NCI-H345 treated with DMSO at 0.1 percent for 48 hours (cell line): ENCODE measurements at regions not wholly inside any gene's neighbourhood (a gene's known extent, or its start where the extent isn't known, plus 50 kb on each side); places are given as distances from the start of the nearest gene placed in this dataset.
A peak's percentile ranks its signal among the peaks of the same experiment; 100 is the strongest.

Experiments
- DNase-seq: peaks from one replicate; lab custom pipeline; 2025; ENCODE audit not compliant: unreplicated experiment; lab: John Stamatoyannopoulos, UW

- DNase-seq: no peak
Observed at GRCh38 chr9:107118863-107119624, 164.0 kb upstream of the RAD23B start.

DNA sequence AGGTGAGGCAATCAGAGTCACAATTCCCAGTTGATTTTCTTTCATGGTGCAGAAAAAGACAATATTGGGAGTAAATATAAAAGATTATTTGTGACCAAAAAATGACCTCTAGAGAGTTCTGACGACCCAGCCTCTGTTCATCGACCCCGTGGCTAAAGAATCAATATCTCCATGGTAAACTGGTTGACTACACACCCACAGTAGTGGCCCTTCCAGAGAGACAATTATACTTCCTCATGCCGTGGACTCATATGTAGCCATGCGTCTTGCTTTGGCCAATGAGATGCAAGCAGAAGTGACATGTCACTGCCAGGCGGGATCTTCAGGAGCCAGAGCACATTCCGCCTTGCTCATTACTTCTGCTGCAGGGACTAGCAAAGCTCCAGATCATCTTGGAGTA lies 163.3 kb upstream of the RAD23B start:
- no peak for DNase-seq

GRCh38 chr9:107123389-107123788 lies 159.7 kb upstream of the RAD23B start:
- DNase-seq: no peak

- no peak for DNase-seq
Observed at GRCh38 chr9:107127608-107128007, 155.5 kb upstream of the RAD23B start.

- DNase-seq: peak; percentile 74
Observed at GRCh38 chr9:107131108-107131799, 151.8 kb upstream of the RAD23B start.

DNA sequence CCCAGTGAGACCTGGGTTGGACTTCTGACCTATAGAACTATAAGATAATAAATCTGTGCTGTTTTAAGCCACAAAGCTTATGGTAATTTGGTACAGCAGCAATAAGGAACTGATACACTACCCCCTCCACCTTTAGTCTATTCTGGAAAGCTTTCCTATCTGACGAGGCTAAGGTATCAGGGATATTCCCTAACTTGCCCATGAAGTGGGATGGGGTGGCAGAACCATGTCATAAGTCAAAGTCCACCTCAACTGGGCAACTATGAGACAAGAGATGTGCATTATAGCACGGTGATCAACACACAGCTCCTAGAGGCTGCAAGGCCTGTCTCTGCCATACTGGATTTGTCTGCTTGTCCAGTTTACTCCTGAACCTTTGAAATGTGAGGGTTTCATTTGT lies 146.8 kb upstream of the RAD23B start:
- DNase-seq: no peak

DNA sequence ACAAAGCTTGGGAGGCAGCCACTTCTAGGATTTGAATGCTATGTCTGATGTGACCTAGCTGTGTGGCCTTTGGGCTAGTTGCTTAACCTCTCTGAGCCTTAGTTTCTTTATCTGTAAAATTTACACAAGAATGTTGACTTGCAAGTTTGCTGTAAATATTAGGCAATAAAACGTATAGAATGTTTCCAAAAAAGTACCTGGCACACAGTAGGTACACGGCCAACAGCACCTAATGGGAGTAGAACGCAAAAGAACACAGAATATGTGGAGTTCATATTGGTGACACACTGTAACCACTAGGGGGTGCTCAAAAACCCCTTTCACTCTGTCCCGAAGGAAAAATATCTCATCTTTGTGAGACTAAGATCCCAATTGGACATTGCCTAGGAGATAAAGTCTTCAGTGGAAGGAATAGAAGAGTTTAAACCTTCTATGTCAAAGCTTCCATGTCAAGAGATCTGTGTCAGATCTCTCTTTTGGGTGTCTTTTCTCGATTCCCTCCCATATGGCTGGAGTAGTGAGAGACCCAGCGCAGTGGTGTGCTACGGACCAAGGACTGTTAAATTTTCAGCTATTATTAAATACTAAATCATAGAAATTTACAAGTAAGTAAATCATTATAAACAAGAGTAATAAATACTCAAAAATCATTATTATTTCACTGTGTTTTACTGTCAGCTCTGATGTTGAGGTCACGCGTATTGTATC lies 145.4 kb upstream of the RAD23B start:
- peak; percentile 3 for DNase-seq

DNA sequence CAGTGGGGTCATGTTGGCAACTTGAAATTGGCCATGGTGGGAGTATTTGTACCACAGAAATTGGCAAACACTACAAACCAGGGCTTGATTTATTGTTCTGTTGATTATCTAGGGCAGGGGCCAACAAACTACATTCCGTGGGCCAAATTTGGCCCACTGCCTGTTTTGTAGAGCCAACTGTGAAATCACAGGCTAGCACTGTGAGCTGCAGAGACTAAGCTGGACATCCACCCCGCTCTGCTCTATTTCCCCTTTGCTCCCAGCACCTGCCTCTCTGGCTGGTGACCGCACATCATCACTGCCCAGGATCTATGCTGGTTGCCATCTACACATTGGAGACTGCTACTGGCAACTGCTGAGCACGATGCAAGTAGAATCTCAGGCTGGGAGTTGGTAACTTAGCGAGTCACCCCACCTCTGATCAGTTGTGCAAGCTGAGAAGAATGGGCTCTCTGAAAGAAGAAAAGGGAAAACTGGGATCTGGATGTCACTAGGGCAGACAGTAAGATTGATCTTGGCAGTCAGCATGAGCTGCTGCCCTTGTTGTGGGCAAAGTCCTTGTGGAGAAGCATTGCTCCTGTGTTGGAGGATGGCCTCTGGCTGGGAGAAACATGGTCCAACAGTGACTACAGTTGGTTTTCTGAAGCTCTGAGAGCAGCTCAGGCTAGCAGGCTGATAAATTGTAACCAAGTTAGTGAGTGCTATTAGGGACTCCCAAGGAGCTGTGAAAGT lies 144.7 kb upstream of the RAD23B start:
- DNase-seq: no peak

- DNase-seq: no peak
Observed at GRCh38 chr9:107141967-107142366, 141.1 kb upstream of the RAD23B start.

GRCh38 chr9:107142430-107142829 lies 140.6 kb upstream of the RAD23B start:
- no peak for DNase-seq

GRCh38 chr9:107142896-107143603 lies 140.0 kb upstream of the RAD23B start:
- DNase-seq: no peak

- DNase-seq: no peak
Observed at GRCh38 chr9:107144475-107144874, 138.6 kb upstream of the RAD23B start.

DNA sequence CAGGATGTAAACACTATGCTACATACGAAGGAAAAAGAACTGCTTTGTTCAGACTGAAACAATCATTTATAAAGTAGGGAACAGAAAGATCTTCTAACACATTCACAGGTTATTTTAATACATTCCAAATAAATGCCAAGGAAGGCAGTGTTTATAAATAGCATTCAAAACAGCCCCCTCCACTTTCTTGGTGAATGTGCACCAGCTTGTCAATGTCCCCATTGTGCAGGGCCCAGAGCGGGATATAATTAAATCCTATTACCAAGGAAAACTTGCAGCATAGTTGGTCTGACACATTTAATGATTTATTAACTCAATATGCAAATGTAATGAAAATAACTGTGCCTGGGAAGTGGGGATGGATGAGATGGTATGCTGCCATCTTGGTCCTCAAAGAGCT lies 135.9 kb upstream of the RAD23B start:
- no peak for DNase-seq

GRCh38 chr9:107148216-107148615 lies 134.9 kb upstream of the RAD23B start:
- DNase-seq: no peak

DNA sequence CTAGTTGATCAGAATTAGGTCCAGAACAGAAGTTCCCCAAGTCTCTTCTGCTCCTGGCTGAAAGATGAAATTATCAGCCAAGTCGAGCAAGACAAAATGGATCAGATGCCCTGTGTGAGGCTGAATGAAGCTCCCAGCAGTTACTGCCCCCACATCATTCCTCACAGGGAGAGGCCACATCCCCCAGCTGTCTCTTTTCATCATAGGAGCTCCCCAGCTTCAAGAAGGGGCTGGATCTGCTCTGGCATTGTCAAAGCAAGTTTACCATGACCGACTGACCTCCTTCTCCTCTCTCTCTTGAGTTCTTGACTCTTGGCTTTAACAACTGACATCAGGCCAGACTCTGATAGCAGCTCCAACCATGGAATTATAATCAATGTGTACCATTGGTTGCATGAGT lies 133.3 kb upstream of the RAD23B start:
- DNase-seq: no peak

DNA sequence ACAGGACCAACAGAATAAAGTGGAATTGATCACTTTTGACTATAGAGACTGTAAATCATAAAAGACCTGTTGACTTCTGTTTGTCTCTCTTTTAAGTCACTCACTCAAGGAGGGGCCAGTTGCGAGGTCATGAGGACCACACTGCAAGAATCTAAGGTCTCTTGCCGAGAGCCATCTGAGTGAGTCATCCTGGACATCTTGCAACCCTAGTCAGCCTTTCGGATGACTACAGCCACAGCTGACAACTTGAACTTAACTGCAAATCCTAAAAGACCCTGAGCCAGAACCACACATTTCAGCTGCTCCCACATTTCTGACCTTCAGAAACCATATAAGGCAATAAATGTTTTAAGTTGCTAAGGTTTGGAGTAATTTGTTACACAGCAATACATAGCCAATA lies 129.7 kb upstream of the RAD23B start:
- no peak for DNase-seq

- no peak for DNase-seq
Observed at GRCh38 chr9:107154291-107154690, 128.8 kb upstream of the RAD23B start.

DNA sequence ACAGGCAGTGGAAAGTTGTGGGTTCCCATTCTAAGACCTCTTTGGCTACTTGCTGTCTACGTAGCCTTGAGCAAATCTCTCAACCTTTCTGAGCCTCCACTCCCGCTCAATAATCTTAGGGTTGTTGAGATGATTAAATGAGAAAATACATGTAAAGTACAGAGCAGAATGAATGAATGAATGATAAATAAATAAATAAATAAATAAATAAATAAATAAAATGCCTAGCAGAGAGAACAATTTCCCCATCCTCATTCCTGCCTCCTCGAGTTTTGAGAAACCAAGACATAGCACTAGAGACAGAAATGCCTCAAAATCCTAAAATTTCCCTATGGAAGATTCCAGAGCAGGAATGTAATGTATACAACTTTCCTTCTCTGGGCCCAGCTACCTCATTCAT lies 128.3 kb upstream of the RAD23B start:
- no peak for DNase-seq

GRCh38 chr9:107155244-107155817 lies 127.7 kb upstream of the RAD23B start:
- DNase-seq: no peak

- DNase-seq: peak; percentile 7
Observed at GRCh38 chr9:107158321-107158720, 124.8 kb upstream of the RAD23B start.
